ENCODE measurements at regions not wholly inside any gene's neighbourhood (a gene's known extent, or its start where the extent isn't known, plus 50 kb on each side); places are given as distances from the start of the nearest gene placed in this dataset.

- TF ChIP-seq ZNF518A (tag by site-specific recombination; conservative IDR thresholded peaks at IDR 0.05; ENCODE audit: low read depth) (no peak), ZNF549 (tag by site-specific recombination; IDR thresholded peaks at IDR 0.05) (no peak), ZNF114 (tag by site-specific recombination; IDR thresholded peaks at IDR 0.05) (no peak), ZNF580 (tag by site-specific recombination; IDR thresholded peaks at IDR 0.05) (no peak), ATF2 (tag by site-specific recombination; IDR thresholded peaks at IDR 0.05; ENCODE audit: low read depth) (no peak), ZIC2 (tag by site-specific recombination; IDR thresholded peaks at IDR 0.05) (no peak)
These were observed 540.9 kb downstream of the RNF144A start (continued) for GRCh38 chr2:7458066-7458465.

GRCh38 chr2:7467782-7468447, 550.7 kb downstream of the RNF144A start:
- POLR2A ChIA-PET, result no interaction called here
- Histone ChIP-seq H3K27ac (ENCODE audit: extremely low read depth, low read depth, low read length) (no peak overlapping the region), H3K9me3 (ENCODE audit: control insufficient read depth, insufficient read depth, low read depth, low read length) (no peaks in the 10 kb centered on the region), H3K4me3 (ENCODE audit: low read depth, low read length) (no peak overlapping the region), H3K36me3 (ENCODE audit: control insufficient read depth in 2 of 2, insufficient read depth in 1 of 2, low read length in 2 of 2) (no peaks in the 10 kb centered on the region), H3K4me1 (ENCODE audit: control insufficient read depth, insufficient read depth, low read length) (no peaks in the 10 kb centered on the region)
- TF ChIP-seq HIC1 (tag by site-specific recombination; IDR thresholded peaks at IDR 0.05), result no peak
- TF ChIP-seq ZNF138 (tag by site-specific recombination; IDR thresholded peaks at IDR 0.05; ENCODE audit: borderline replicate concordance), result no peak
- TF ChIP-seq ZNF26 (tag by site-specific recombination; IDR thresholded peaks at IDR 0.05), result no peak
- no peak for TF ChIP-seq RBAK (tag by site-specific recombination; IDR thresholded peaks at IDR 0.05)
- no peak for TF ChIP-seq SETDB1 (IDR thresholded peaks at IDR 0.05; ENCODE audit: insufficient read length, low read length)
- TF ChIP-seq PBX3 (CRISPR knock-in tag; IDR thresholded peaks at IDR 0.05), result no peak
- no peak for TF ChIP-seq ZNF629 (tag by site-specific recombination; IDR thresholded peaks at IDR 0.05)
- TF ChIP-seq ZNF792 (tag by site-specific recombination; IDR thresholded peaks at IDR 0.05), result no peak
- TF ChIP-seq PRDM6 (tag by site-specific recombination; IDR thresholded peaks at IDR 0.05), result no peak
- TF ChIP-seq ZNF2 (tag by site-specific recombination; IDR thresholded peaks at IDR 0.05), result no peak
- no peak for TF ChIP-seq PRDM4 (tag by site-specific recombination; IDR thresholded peaks at IDR 0.05)
- TF ChIP-seq KLF9 (tag by site-specific recombination; IDR thresholded peaks at IDR 0.05; ENCODE audit: low read depth), result no peak
- CTCF ChIA-PET, result no interaction called here
